Dermis blood vessel endothelial cell (primary cell): ENCODE measurements at regions not wholly inside any gene's neighbourhood (a gene's known extent, or its start where the extent isn't known, plus 50 kb on each side); places are given as distances from the start of the nearest gene placed in this dataset.

Experiments
- DNase-seq: peaks from one replicate; pipeline ENCODE4 v3.0.0; 2010

GRCh38 chr19:28497137-28497536 lies 715.8 kb downstream of the UQCRFS1 start:
- DNase-seq = no peak

- DNase-seq = no peak
These were observed 717.9 kb downstream of the UQCRFS1 start for GRCh38 chr19:28495046-28495445.

- DNase-seq = no peak
These were observed 718.5 kb downstream of the UQCRFS1 start for GRCh38 chr19:28494461-28494860.

- DNase-seq = no peak
These were observed 719.1 kb downstream of the UQCRFS1 start for GRCh38 chr19:28493884-28494283.

GRCh38 chr19:28492621-28493020 lies 720.3 kb downstream of the UQCRFS1 start:
- no peak for DNase-seq

GRCh38 chr19:28492201-28492600 lies 720.8 kb downstream of the UQCRFS1 start:
- DNase-seq = no peak

GRCh38 chr19:28489776-28490175 lies 723.2 kb downstream of the UQCRFS1 start:
- no peak for DNase-seq

- DNase-seq = no peak
These were observed 723.8 kb downstream of the UQCRFS1 start for GRCh38 chr19:28489126-28489660.

- DNase-seq = no peak
These were observed 725.0 kb downstream of the UQCRFS1 start for GRCh38 chr19:28487999-28488398.

GRCh38 chr19:28486926-28487325 lies 726.0 kb downstream of the UQCRFS1 start:
- no peak for DNase-seq

- no peak for DNase-seq
These were observed 726.5 kb downstream of the UQCRFS1 start for GRCh38 chr19:28486473-28486872.

GRCh38 chr19:28485292-28485691 lies 727.7 kb downstream of the UQCRFS1 start:
- peak; percentile 0 for DNase-seq

- no peak for DNase-seq
These were observed 729.8 kb downstream of the UQCRFS1 start for GRCh38 chr19:28483197-28483596.

- no peak for DNase-seq
These were observed 730.7 kb downstream of the UQCRFS1 start for GRCh38 chr19:28482221-28482620.

- DNase-seq = no peak
These were observed 731.3 kb downstream of the UQCRFS1 start for GRCh38 chr19:28481674-28482073.

GRCh38 chr19:28475525-28475924 lies 737.4 kb downstream of the UQCRFS1 start:
- DNase-seq = no peak

GRCh38 chr19:28472843-28473242 lies 740.1 kb downstream of the UQCRFS1 start:
- DNase-seq = no peak

- no peak for DNase-seq
These were observed 741.0 kb downstream of the UQCRFS1 start for GRCh38 chr19:28471731-28472510.

GRCh38 chr19:28469544-28469943 lies 743.4 kb downstream of the UQCRFS1 start:
- no peak for DNase-seq

- DNase-seq = no peak
These were observed 744.1 kb downstream of the UQCRFS1 start for GRCh38 chr19:28468701-28469459.

- peak; percentile 44 for DNase-seq
These were observed 746.6 kb downstream of the UQCRFS1 start for GRCh38 chr19:28466107-28467045.

GRCh38 chr19:28465371-28466086 lies 747.4 kb downstream of the UQCRFS1 start:
- DNase-seq = no peak
